Activated CD8-positive, alpha-beta T cell treated with anti-CD3 and anti-CD28 coated beads for 36 hours (primary cell): ENCODE measurements at regions not wholly inside any gene's neighbourhood (a gene's known extent, or its start where the extent isn't known, plus 50 kb on each side); places are given as distances from the start of the nearest gene placed in this dataset.

Experiments
- ATAC-seq: fragments of 200-7000 bp; cut with Tn5 transposase; one replicate; pipeline ENCODE4 v1.10.0; 2021; ENCODE audit warnings: mild to moderate bottlenecking, moderate library complexity
- CTCF ChIA-PET: fragments of 350-600 bp; sonication (Branson Sonifier 250); formaldehyde crosslinking; loops from one replicate; lab custom pipeline; 2021; ENCODE audit warnings: antibody characterized with exemption; lab: Charles Lee
- POLR2A ChIA-PET: fragments of 350-600 bp; sonication (Branson Sonifier 250); formaldehyde crosslinking; loops from one replicate; lab custom pipeline; 2021; ENCODE audit warnings: antibody characterized with exemption; lab: Charles Lee
- DNase-seq: peaks from one replicate; pipeline ENCODE4 v3.0.0-alpha.2; 2020
- H3K27ac Mint-ChIP-seq: one replicate; pipeline ENCODE4 v1.8.0; 2021; ENCODE audit warnings: mild to moderate bottlenecking, mixed read lengths
- H3K27me3 Mint-ChIP-seq: one replicate; pipeline ENCODE4 v1.8.0; 2021; ENCODE audit warnings: mixed read lengths
- H3K36me3 Mint-ChIP-seq: one replicate; pipeline ENCODE4 v1.8.0; 2021; ENCODE audit warnings: low read depth, mixed read lengths
- H3K4me1 Mint-ChIP-seq: one replicate; pipeline ENCODE4 v1.8.0; 2021; ENCODE audit warnings: low read depth, mixed read lengths
- H3K4me3 Mint-ChIP-seq: one replicate; pipeline ENCODE4 v1.8.0; 2021; ENCODE audit warnings: mild to moderate bottlenecking, moderate library complexity, mixed read lengths
- H3K9me3 Mint-ChIP-seq: one replicate; pipeline ENCODE4 v1.8.0; 2021; ENCODE audit warnings: mixed read lengths
- intact Hi-C: fragments of 100-400 bp; cut with micrococcal nuclease; formaldehyde crosslinking; loops from one replicate; pipeline ENCODE4 v1.10.0; 2022
- TF ChIP-seq, protein P1 (sequence below): fragments of 200-600 bp; IDR thresholded peaks from one replicate; pipeline ENCODE4 v1.8.0; 2022; ENCODE audit warnings: antibody characterized with exemption, mild to moderate bottlenecking

GRCh38 chr5:85591311-85591710 lies 1026.4 kb upstream of the COX7C start:
- H3K27ac Mint-ChIP-seq = no peak overlapping the region
- H3K27me3 Mint-ChIP-seq = no peaks in the 10 kb centered on the region
- CTCF ChIA-PET = no interaction called here
- H3K4me3 Mint-ChIP-seq = no peak overlapping the region
- ATAC-seq (no peak), DNase-seq (no peak)
- peaks cover 6% of the 10 kb centered on the region for H3K9me3 Mint-ChIP-seq
- TF ChIP-seq, protein P1, sequence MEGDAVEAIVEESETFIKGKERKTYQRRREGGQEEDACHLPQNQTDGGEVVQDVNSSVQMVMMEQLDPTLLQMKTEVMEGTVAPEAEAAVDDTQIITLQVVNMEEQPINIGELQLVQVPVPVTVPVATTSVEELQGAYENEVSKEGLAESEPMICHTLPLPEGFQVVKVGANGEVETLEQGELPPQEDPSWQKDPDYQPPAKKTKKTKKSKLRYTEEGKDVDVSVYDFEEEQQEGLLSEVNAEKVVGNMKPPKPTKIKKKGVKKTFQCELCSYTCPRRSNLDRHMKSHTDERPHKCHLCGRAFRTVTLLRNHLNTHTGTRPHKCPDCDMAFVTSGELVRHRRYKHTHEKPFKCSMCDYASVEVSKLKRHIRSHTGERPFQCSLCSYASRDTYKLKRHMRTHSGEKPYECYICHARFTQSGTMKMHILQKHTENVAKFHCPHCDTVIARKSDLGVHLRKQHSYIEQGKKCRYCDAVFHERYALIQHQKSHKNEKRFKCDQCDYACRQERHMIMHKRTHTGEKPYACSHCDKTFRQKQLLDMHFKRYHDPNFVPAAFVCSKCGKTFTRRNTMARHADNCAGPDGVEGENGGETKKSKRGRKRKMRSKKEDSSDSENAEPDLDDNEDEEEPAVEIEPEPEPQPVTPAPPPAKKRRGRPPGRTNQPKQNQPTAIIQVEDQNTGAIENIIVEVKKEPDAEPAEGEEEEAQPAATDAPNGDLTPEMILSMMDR = no peak
- intact Hi-C loops = no loop called here
- no peaks in the 10 kb centered on the region for H3K36me3 Mint-ChIP-seq
- POLR2A ChIA-PET = no interaction called here
- no peaks in the 10 kb centered on the region for H3K4me1 Mint-ChIP-seq

DNA sequence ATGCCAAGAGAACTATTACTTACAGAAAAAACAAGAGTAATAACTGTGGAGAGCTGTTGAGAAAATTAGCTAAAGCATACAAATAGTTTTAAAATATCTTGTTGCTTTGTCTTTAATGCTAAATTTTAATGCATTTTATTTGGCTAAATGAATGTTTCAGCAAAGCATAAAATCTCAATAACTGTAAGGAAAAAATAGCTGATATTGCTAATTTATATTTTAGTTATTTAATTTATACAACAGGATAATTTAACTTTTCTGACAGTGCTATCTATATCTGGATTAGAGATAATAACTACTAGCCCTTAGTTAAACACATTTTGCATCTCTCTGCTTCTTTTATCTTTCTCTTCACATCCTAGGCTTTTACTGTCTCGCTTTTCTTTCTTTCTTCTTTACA lies 1014.9 kb upstream of the COX7C start:
- ChIA-PET POLR2A (no interaction called here), CTCF (no interaction called here)
- H3K9me3 Mint-ChIP-seq = no peaks in the 10 kb centered on the region
- no peak overlapping the region for H3K27ac Mint-ChIP-seq
- intact Hi-C loops = no loop called here
- TF ChIP-seq, protein P1 = no peak
- no peaks in the 10 kb centered on the region for H3K36me3 Mint-ChIP-seq
- H3K27me3 Mint-ChIP-seq = no peaks in the 10 kb centered on the region
- no peaks in the 10 kb centered on the region for H3K4me1 Mint-ChIP-seq
- ATAC-seq = no peak
- DNase-seq = no peak
- no peak overlapping the region for H3K4me3 Mint-ChIP-seq

DNA sequence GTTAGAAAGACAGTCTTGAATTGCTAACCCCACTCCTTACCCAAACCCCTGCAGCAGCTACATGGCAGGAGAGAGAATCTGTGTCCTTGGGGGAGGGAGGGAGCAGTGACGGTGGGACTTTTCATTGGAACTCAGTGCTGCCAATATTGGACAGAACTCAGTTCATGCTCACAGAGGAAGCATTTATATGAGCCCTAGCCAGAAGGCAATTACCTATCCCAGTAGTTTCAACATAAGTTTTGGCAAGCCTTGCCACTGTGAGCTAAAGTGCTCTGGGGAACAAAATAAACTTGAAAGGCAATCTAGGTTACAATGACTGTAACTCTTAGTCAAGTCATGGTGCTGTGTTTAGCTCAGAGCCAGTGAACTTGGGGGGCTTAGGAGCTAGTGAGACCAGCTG lies 1013.4 kb upstream of the COX7C start:
- ChIA-PET CTCF (interaction anchor here (0.8 kb wide), 1 partner anchor 344 kb away, joined by 3 read pairs; no protein-coding TSS in a partner anchor), POLR2A (no interaction called here)
- Mint-ChIP-seq H3K4me3 (no peak overlapping the region), H3K36me3 (no peaks in the 10 kb centered on the region), H3K4me1 (no peaks in the 10 kb centered on the region), H3K9me3 (peaks cover 3% of the 10 kb centered on the region), H3K27ac (no peak overlapping the region), H3K27me3 (no peaks in the 10 kb centered on the region)
- ATAC-seq (no peak), DNase-seq (no peak)
- TF ChIP-seq, protein P1 = no peak
- intact Hi-C loops = no loop called here

- DNase-seq (no peak), ATAC-seq (no peak)
- H3K4me1 Mint-ChIP-seq = no peaks in the 10 kb centered on the region
- H3K36me3 Mint-ChIP-seq = no peaks in the 10 kb centered on the region
- ChIA-PET POLR2A (no interaction called here), CTCF (interaction anchor here (0.8 kb wide), 1 partner anchor 345 kb away, joined by 3 read pairs; no protein-coding TSS in a partner anchor)
- H3K27ac Mint-ChIP-seq = no peak overlapping the region
- intact Hi-C loops = no loop called here
- no peaks in the 10 kb centered on the region for H3K27me3 Mint-ChIP-seq
- H3K4me3 Mint-ChIP-seq = no peak overlapping the region
- TF ChIP-seq, protein P1 = no peak
- peaks cover 3% of the 10 kb centered on the region for H3K9me3 Mint-ChIP-seq
Observed at GRCh38 chr5:85604786-85605185, 1013.0 kb upstream of the COX7C start.

DNA sequence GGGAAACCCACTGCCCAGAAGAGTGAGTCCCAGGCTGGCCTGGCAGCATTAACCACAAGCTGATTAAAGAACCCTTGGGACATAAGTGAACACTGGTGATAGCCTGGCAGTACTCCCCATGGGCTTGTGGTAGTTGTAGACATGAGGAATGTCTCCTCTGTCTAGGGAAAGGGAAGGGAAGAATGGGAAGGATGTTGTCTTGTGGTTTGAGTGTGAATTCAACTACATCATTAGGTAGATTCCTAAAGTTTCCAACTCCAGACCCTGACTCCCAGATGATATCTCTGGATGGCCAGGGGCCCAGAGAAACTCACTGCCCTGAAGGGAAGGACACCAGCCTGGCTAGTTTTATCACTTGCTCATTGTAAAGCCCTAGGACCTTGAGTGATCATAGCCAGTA lies 1012.4 kb upstream of the COX7C start:
- ATAC-seq (no peak), DNase-seq (no peak)
- Mint-ChIP-seq H3K9me3 (peaks cover 3% of the 10 kb centered on the region), H3K27me3 (no peaks in the 10 kb centered on the region), H3K4me3 (no peak overlapping the region), H3K27ac (no peak overlapping the region), H3K4me1 (no peaks in the 10 kb centered on the region), H3K36me3 (no peaks in the 10 kb centered on the region)
- TF ChIP-seq, protein P1 = no peak
- intact Hi-C loops = no loop called here
- CTCF ChIA-PET = no interaction called here
- POLR2A ChIA-PET = no interaction called here
